GM12864 (cell line): ENCODE measurements at regions not wholly inside any gene's neighbourhood (a gene's known extent, or its start where the extent isn't known, plus 50 kb on each side); places are given as distances from the start of the nearest gene placed in this dataset.

Source experiments
- DNase-seq: peaks from one replicate; pipeline ENCODE4 v3.0.0-alpha.2; 2011; ENCODE audit warnings: low read depth
- H3K4me3 ChIP-seq: 2 replicates; pipeline ENCODE4 v1.5.1; 2011; ENCODE audit warnings: mild to moderate bottlenecking, low read depth, low read length, control low read depth
- TF ChIP-seq, protein P1 (sequence below): IDR thresholded peaks from 2 replicates; pipeline ENCODE4 v1.5.1; 2011; ENCODE audit warnings: low read depth, mild to moderate bottlenecking, moderate library complexity, low read length, control low read depth, inconsistent platforms; ENCODE audit errors: missing control alignments

DNA sequence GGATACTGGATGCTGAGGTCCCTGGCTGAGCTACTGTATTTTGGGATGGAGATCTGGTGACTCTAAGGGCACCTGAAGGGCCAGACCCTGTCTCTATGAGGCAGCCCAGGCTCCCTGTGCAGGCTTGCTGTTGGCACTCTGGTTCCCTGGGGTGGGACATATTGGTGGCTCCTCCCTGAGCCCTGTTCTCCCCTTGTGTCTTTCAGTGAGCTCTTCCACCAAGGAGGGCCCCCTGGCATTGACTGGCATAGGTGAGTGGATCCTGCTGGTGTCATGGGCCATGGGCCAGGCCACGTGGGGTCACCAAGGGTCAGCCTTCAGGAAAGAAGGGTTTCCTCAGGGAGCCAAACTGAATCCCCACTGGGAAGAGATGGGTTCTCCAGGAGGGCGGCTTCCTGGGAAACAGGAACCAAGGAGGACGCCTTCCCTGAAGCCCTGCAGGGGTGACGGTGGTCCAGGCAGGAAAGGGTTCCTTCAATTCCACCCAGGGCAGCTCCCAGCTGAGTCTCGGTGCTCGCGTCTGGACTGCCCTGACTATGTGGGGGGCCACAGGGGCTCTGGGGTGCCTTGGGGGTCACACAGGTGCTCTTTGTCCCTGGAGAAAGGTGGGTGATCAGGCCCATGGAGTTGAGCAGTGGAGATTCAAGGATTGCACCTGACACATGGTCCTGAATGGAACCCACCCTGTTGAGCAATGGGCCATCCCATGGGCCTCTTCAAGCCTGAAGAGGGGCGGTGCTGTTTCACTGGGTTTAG lies 220.4 kb downstream of the SNRPN start:
- no peak for DNase-seq
- TF ChIP-seq, protein P1, sequence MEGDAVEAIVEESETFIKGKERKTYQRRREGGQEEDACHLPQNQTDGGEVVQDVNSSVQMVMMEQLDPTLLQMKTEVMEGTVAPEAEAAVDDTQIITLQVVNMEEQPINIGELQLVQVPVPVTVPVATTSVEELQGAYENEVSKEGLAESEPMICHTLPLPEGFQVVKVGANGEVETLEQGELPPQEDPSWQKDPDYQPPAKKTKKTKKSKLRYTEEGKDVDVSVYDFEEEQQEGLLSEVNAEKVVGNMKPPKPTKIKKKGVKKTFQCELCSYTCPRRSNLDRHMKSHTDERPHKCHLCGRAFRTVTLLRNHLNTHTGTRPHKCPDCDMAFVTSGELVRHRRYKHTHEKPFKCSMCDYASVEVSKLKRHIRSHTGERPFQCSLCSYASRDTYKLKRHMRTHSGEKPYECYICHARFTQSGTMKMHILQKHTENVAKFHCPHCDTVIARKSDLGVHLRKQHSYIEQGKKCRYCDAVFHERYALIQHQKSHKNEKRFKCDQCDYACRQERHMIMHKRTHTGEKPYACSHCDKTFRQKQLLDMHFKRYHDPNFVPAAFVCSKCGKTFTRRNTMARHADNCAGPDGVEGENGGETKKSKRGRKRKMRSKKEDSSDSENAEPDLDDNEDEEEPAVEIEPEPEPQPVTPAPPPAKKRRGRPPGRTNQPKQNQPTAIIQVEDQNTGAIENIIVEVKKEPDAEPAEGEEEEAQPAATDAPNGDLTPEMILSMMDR = no peak
- H3K4me3 ChIP-seq = no peak overlapping the region

DNA sequence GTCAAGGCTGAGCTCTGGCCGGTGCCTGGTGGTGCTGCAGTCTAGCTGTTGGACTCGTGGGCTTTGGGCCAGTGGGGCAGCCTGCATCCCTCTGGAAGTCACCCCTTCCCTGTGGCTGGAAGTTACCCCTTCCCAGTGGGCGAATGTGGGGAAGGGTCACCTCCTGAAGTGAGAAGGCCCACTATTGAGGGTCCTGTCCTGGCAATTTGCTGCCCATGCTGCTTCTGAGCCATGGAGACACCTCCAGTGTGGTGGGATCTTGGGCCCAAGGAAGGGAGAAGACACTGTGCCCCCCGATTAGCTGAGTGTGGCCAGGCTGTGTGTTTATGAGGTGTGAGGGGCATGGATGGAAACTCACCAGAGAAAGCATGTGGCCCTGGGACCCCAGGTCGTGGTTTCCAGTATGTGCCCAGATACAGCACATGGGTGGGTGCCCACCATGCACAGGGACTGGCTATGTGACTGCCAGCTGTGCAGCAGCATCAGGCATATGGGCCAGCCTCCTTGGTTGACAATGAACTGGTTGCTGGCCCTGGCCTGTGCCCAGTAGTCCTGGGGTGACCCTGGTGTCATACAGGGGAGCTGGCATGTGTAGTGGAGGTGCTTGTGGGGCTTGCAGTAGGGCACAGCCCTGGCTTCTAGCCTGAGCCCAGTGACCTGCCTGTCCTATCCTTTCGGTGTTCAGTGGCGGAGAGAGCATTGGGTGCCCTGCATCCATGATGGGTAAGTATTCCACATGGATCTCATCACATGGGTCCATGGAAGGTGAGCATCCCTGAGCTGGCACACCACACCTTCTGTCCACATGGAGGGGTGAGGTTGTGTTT lies 221.2 kb downstream of the SNRPN start:
- DNase-seq = no peak
- TF ChIP-seq, protein P1 = no peak
- no peak overlapping the region for H3K4me3 ChIP-seq

DNA sequence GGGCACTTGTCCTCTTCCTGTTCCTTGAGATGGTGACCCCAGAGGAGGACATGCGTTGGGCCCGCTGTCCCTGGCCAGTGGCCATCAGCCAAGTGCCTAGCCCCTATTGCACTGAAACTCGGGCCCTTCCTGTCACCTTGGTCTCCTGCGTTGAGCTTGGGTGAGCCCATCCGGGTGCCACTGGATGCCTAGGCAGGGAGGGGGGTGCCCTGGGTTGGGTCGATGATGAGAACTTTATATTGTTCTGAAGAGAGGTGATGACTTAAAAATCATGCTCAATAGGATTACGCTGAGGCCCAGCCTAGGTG lies 221.8 kb downstream of the SNRPN start:
- TF ChIP-seq, protein P1 = no peak
- no peak for DNase-seq

GRCh38 chr15:25176991-25177954 lies 222.5 kb downstream of the SNRPN start:
- no peak for DNase-seq
- TF ChIP-seq, protein P1 = no peak
- H3K4me3 ChIP-seq = no peak overlapping the region

More for the DNA sequence above, 221.8 kb downstream of the SNRPN start:
- no peak overlapping the region for H3K4me3 ChIP-seq

GRCh38 chr15:25177955-25178801 lies 223.4 kb downstream of the SNRPN start:
- TF ChIP-seq, protein P1 = no peak
- H3K4me3 ChIP-seq = no peak overlapping the region
- no peak for DNase-seq
